Osteoblast (primary cell): ENCODE measurements at regions not wholly inside any gene's neighbourhood (a gene's known extent, or its start where the extent isn't known, plus 50 kb on each side); places are given as distances from the start of the nearest gene placed in this dataset.
"Not testable (repeated sequence)": the region's sequence is repeated elsewhere in the genome, so short reads cannot be mapped to it uniquely, and the experiment has no call there.

Experiments
- DNase-seq: peaks from one replicate; pipeline ENCODE4 v3.0.0; 2011; ENCODE audit warnings: low spot score, mixed read lengths; ENCODE audit not compliant: insufficient read length; ENCODE audit errors: missing footprints
- H2AFZ ChIP-seq: 2 replicates; pipeline ENCODE4 v1.6.0; 2011; ENCODE audit warnings: mild to moderate bottlenecking, low read length
- H3K27ac ChIP-seq: 2 replicates; pipeline ENCODE4 v1.5.1; 2011; ENCODE audit warnings: mild to moderate bottlenecking, low read depth, low read length, moderate library complexity
- H3K27me3 ChIP-seq: 2 replicates; pipeline ENCODE4 v1.6.0; 2012; ENCODE audit warnings: mild to moderate bottlenecking, control low read depth, inconsistent platforms, low read length, moderate library complexity; ENCODE audit not compliant: insufficient read depth
- H3K36me3 ChIP-seq: 2 replicates; pipeline ENCODE4 v1.5.1; 2011; ENCODE audit warnings: mild to moderate bottlenecking, low read length, control low read depth, moderate library complexity; ENCODE audit not compliant: insufficient read depth
- H3K4me1 ChIP-seq: 2 replicates; pipeline ENCODE4 v1.5.1; 2011; ENCODE audit warnings: mild to moderate bottlenecking, low read length, control low read depth, moderate library complexity; ENCODE audit not compliant: insufficient read depth
- H3K4me2 ChIP-seq: 2 replicates; pipeline ENCODE4 v1.6.0; 2011; ENCODE audit warnings: mild to moderate bottlenecking, low read length; ENCODE audit not compliant: insufficient read depth
- H3K4me3 ChIP-seq: fragments of 200-600 bp; sonication (generic); 3 replicates; pipeline ENCODE4 v1.5.1; 2012; ENCODE audit warnings: mild to moderate bottlenecking, low read length, inconsistent platforms; ENCODE audit not compliant: insufficient read depth
- H3K79me2 ChIP-seq: 2 replicates; pipeline ENCODE4 v1.6.0; 2012; ENCODE audit warnings: mild to moderate bottlenecking, low read length, control low read depth, inconsistent platforms; ENCODE audit not compliant: insufficient read depth
- H3K9me3 ChIP-seq: 2 replicates; pipeline ENCODE4 v1.5.1; 2011; ENCODE audit warnings: low read depth, low read length, control low read depth
- H4K20me1 ChIP-seq: 2 replicates; pipeline ENCODE4 v1.6.0; 2012; ENCODE audit warnings: mild to moderate bottlenecking, low read length, control low read depth; ENCODE audit not compliant: insufficient read depth
- TF ChIP-seq, protein P1 (sequence below): IDR thresholded peaks from 2 replicates; pipeline ENCODE4 v1.5.1; 2011; ENCODE audit warnings: mild to moderate bottlenecking, low read depth, low read length, moderate library complexity; ENCODE audit errors: extremely low read depth

DNA sequence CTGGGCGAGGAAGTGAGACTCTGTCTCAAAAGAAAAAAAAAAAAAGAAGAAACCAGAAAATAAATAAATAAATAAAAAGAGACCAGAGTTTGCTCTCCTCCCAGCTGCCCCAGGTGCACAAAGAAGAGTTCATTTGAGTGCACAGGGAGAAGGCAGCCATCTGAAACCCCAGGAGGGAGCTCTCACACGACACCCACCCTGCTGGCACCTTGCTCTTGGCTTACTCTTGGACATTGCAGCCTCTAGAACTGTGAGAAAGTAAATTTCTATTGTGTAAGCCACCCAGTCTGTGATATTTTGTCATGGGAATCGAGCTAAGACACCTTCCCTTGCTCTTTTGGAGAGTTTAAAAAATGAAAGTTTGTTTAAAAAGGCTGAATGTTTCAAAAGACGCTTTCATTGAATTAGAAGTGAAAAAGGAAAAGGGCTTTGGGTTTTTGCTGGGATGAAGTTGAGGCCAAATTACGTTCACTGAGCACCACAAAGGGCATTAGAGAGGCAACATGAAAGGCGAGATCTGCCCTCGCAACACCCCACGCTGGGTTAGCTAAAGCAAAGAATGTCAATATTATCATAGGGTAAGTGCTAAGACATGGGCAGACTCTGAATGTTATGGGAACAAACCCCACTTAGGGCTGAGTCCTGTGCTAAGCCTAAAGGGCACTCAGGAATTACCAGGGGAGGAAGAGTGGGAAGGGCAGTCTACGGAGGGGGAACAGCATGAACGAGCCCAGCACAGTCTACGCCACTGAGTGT lies 128.9 kb upstream of the RIOK3 start:
- Histone ChIP-seq H3K4me3 (no peak overlapping the region), H3K36me3 (no peaks in the 10 kb centered on the region), H3K4me2 (no peak overlapping the region), H2AFZ (peak overlapping the region; percentile 9), H3K27ac (no peak overlapping the region), H3K27me3 (no peaks in the 10 kb centered on the region), H4K20me1 (no peaks in the 10 kb centered on the region), H3K79me2 (no peaks in the 10 kb centered on the region), H3K9me3 (no peaks in the 10 kb centered on the region), H3K4me1 (no peaks in the 10 kb centered on the region)
- DNase-seq, result no peak
- TF ChIP-seq, protein P1, sequence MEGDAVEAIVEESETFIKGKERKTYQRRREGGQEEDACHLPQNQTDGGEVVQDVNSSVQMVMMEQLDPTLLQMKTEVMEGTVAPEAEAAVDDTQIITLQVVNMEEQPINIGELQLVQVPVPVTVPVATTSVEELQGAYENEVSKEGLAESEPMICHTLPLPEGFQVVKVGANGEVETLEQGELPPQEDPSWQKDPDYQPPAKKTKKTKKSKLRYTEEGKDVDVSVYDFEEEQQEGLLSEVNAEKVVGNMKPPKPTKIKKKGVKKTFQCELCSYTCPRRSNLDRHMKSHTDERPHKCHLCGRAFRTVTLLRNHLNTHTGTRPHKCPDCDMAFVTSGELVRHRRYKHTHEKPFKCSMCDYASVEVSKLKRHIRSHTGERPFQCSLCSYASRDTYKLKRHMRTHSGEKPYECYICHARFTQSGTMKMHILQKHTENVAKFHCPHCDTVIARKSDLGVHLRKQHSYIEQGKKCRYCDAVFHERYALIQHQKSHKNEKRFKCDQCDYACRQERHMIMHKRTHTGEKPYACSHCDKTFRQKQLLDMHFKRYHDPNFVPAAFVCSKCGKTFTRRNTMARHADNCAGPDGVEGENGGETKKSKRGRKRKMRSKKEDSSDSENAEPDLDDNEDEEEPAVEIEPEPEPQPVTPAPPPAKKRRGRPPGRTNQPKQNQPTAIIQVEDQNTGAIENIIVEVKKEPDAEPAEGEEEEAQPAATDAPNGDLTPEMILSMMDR, result no peak

DNA sequence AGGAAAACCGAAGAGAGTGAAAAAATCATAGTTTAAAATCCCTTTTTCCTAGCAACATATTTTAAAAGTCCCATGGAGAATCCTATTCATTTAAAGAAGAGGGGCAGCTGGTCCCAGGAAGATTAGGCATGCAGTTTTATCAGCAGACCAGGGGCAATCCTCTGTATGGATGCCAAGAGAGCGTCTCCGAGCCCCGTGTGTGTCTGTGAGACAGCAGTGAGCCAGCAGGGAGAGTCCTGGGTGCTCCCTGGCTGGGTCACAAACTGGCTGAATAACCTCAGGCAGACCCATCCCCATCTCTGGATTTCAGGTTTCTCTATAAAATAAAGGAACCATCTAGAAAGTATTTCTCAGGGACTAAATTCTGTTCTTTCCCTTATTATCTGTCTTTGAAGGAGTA lies 128.2 kb upstream of the RIOK3 start:
- Histone ChIP-seq H2AFZ (peak overlapping the region; percentile 9), H3K79me2 (no peaks in the 10 kb centered on the region), H3K4me3 (no peak overlapping the region), H3K27ac (no peak overlapping the region), H3K36me3 (no peaks in the 10 kb centered on the region), H3K27me3 (no peaks in the 10 kb centered on the region), H4K20me1 (no peaks in the 10 kb centered on the region), H3K4me2 (no peak overlapping the region), H3K9me3 (no peaks in the 10 kb centered on the region), H3K4me1 (no peaks in the 10 kb centered on the region)
- TF ChIP-seq, protein P1, result no peak
- DNase-seq, result no peak

DNA sequence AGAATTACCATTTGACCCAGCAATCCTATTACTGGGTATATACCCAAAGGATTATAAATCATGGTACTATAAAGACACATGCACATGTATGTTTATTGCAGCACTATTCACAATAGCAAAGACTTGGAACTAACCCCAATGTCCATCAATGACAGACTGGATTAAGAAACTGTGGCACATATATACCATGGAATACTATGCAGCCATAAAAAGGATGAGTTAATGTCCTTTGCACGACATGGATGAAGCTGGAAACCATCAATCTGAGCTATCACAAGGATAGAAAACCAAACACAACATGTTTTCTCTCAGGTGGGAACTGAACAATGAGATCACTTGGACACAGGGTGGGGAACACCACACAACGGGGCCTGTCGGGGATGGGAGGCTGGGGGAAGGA lies 123.4 kb upstream of the RIOK3 start:
- not testable (repeated sequence) for H3K9me3 ChIP-seq, H3K36me3 ChIP-seq, DNase-seq, H2AFZ ChIP-seq, H3K4me3 ChIP-seq, H3K27me3 ChIP-seq, H3K4me2 ChIP-seq, H4K20me1 ChIP-seq, H3K4me1 ChIP-seq, H3K79me2 ChIP-seq, H3K27ac ChIP-seq

DNA sequence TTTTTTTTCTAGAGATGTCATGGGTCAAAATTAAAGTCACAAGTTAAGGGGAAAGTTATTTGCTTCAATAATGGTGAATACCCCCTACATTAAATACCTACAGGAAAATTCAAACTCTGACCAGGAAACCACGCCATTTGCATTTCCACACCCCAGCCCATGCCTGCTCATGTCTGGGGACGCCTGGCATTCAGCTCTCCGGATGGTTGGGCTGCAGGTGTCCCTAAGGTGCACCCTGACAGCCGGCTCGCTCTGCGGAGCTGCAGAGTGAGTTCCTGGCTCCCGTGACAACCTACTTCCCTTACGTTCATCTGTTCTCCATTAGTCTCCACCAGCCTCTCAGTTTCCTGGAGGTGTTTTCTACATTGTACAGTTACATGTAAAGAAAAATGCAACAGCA lies 122.7 kb upstream of the RIOK3 start:
- Histone ChIP-seq H3K4me1 (no peaks in the 10 kb centered on the region), H3K4me3 (no peak overlapping the region), H3K4me2 (no peak overlapping the region), H3K9me3 (no peaks in the 10 kb centered on the region), H2AFZ (no peak overlapping the region), H3K36me3 (peaks cover 5% of the 10 kb centered on the region), H3K27ac (no peak overlapping the region), H3K27me3 (no peaks in the 10 kb centered on the region), H4K20me1 (no peaks in the 10 kb centered on the region), H3K79me2 (no peaks in the 10 kb centered on the region)
- no peak for DNase-seq
- TF ChIP-seq, protein P1, result no peak
